Fibroblast of peridontal ligament (primary cell): ENCODE measurements at regions not wholly inside any gene's neighbourhood (a gene's known extent, or its start where the extent isn't known, plus 50 kb on each side); places are given as distances from the start of the nearest gene placed in this dataset.

Source experiments
- DNase-seq: peaks from one replicate; pipeline ENCODE4 v3.0.0-alpha.2; 2010; ENCODE audit errors: extremely low read depth

GRCh38 chr7:124497176-124497575, 268.4 kb downstream of the GPR37 start:
- DNase-seq = no peak

GRCh38 chr7:124489925-124490324, 275.7 kb downstream of the GPR37 start:
- no peak for DNase-seq

- no peak for DNase-seq
Measured at GRCh38 chr7:124489082-124489819, 276.3 kb downstream of the GPR37 start.

GRCh38 chr7:124482229-124482628, 283.4 kb downstream of the GPR37 start:
- DNase-seq = no peak

- DNase-seq = no peak
Measured at GRCh38 chr7:124480821-124481290, 284.7 kb downstream of the GPR37 start.

GRCh38 chr7:124480036-124480820, 285.4 kb downstream of the GPR37 start:
- no peak for DNase-seq

GRCh38 chr7:124462249-124462648, 303.3 kb downstream of the GPR37 start:
- no peak for DNase-seq

- no peak for DNase-seq
Measured at GRCh38 chr7:124460555-124460954, 305.0 kb downstream of the GPR37 start.

GRCh38 chr7:124460056-124460450, 305.5 kb downstream of the GPR37 start:
- no peak for DNase-seq

GRCh38 chr7:124459101-124460055, 306.2 kb downstream of the GPR37 start:
- no peak for DNase-seq

- no peak for DNase-seq
Measured at GRCh38 chr7:124457841-124458240, 307.8 kb downstream of the GPR37 start.

GRCh38 chr7:124456286-124456685, 309.3 kb downstream of the GPR37 start:
- DNase-seq = no peak

- no peak for DNase-seq
Measured at GRCh38 chr7:124452186-124452585, 313.4 kb downstream of the GPR37 start.

- no peak for DNase-seq
Measured at GRCh38 chr7:124449896-124450295, 315.7 kb downstream of the GPR37 start.

- no peak for DNase-seq
Measured at GRCh38 chr7:124444696-124445480, 320.7 kb downstream of the GPR37 start.

GRCh38 chr7:124443762-124444161, 321.8 kb downstream of the GPR37 start:
- no peak for DNase-seq

- no peak for DNase-seq
Measured at GRCh38 chr7:124440081-124440480, 325.5 kb downstream of the GPR37 start.

GRCh38 chr7:124432009-124432578, 333.5 kb downstream of the GPR37 start:
- no peak for DNase-seq

- DNase-seq = no peak
Measured at GRCh38 chr7:124429923-124430322, 335.7 kb downstream of the GPR37 start.

- DNase-seq = no peak
Measured at GRCh38 chr7:124428781-124429180, 336.8 kb downstream of the GPR37 start.

GRCh38 chr7:124426621-124427020, 339.0 kb downstream of the GPR37 start:
- DNase-seq = no peak
